ENCODE measurements at regions not wholly inside any gene's neighbourhood (a gene's known extent, or its start where the extent isn't known, plus 50 kb on each side); places are given as distances from the start of the nearest gene placed in this dataset.

DNA sequence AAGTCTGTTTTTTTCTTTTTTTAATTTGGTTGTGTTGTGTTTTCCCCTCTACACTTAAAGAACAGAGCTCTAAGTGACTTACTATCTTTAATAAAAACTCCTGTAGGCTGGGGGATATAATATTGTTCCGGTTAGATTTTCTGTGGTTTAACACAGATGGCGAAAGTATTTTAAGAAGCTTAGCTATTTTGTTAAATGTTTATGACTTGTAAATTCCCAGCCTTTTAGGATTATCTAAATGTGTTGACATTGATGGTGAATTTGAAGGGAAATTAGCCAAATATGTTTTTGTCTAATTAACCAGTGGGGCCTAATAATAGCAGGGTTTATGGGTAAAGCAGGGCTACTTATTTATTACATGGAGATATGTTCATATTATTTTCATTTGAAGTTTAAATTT is 538.5 kb downstream of the INHBA start:
- Histone ChIP-seq H2AFZ (ENCODE audit: control insufficient read depth, low read depth, low read length) (no peak overlapping the region), H3K4me2 (ENCODE audit: control insufficient read depth, insufficient read depth) (no peak overlapping the region), H3K36me3 (ENCODE audit: control insufficient read depth in 2 of 2, insufficient read depth in 2 of 2, low read length in 1 of 2) (no peaks in the 10 kb centered on the region), H3K27me3 (replicated peaks in 1 of 2; ENCODE audit: control insufficient read depth in 2 of 2, insufficient read depth in 2 of 2, low read length in 1 of 2) (no peaks in the 10 kb centered on the region), H3K4me3 (no peak overlapping the region), H4K20me1 (ENCODE audit: control insufficient read depth, insufficient read depth) (no peaks in the 10 kb centered on the region), H3K9me3 (replicated peaks; ENCODE audit: control insufficient read depth, insufficient read depth, low read length) (no peaks in the 10 kb centered on the region; the same call in 2 of the 3 replicates), H3K79me2 (ENCODE audit: control insufficient read depth, insufficient read depth, low read length) (no peaks in the 10 kb centered on the region), H3K4me1 (ENCODE audit: control insufficient read depth, insufficient read depth, low read length) (no peaks in the 10 kb centered on the region), H3K9ac (ENCODE audit: control insufficient read depth, insufficient read depth, low read length) (no peak overlapping the region), H3K27ac (ENCODE audit: control insufficient read depth, insufficient read depth) (no peak overlapping the region)
- CTCF ChIA-PET = interaction anchor here (1.0 kb wide), 1 partner anchor 13 kb away, joined by 3 read pairs; no protein-coding TSS in a partner anchor
- BruUV-seq (replicated peaks) = no TSS peak
- RAD21 ChIA-PET (ENCODE audit: unreplicated experiment) = no interaction called here
- SMC1A ChIA-PET (ENCODE audit: uncharacterized antibody, unreplicated experiment) = interaction anchor here (1.8 kb wide), 1 partner anchor 14 kb away, joined by 4 read pairs; no protein-coding TSS in a partner anchor
- POLR2A ChIA-PET = no interaction called here
- no peak for TF ChIP-seq CBX5 (IDR thresholded peaks at IDR 0.05; ENCODE audit: low read depth)
- DNase-seq (ENCODE audit: low read depth, low spot score) (no peak), ATAC-seq (no peak), FAIRE-seq (no peak)
- 26% methylated on average over 2 of the region's 2 CpGs for WGBS (ENCODE audit: insufficient coverage, insufficient replicate concordance, low lambda C conversion rate, missing lambda C conversion rate)
- in situ Hi-C loops (cut with MboI) (no loop called here), intact Hi-C loops (cut with micrococcal nuclease; ENCODE audit: unreplicated experiment) (no loop called here)

DNA sequence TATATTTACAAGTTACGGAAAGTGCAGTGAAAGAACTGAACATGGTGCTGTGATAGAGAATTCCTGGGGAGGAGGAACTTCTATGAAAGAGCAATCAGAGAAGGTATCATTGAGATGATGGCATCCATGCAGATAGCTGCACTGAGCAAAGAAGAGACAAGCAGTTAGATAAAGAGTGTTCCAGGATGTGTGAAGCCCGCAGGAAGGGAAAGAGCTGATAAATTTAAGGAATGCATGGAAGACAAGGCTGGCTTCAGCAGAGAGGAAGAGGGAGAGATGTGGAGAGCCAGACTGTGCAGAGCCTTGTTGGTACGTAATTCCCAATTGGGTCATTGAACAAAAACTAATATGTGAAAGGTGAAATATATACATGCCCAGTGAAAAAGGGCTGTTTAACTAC is 538.9 kb downstream of the INHBA start:
- in situ Hi-C loops (cut with MboI) (no loop called here), intact Hi-C loops (cut with micrococcal nuclease; ENCODE audit: unreplicated experiment) (no loop called here)
- Histone ChIP-seq H3K4me3 (no peak overlapping the region), H2AFZ (ENCODE audit: control insufficient read depth, low read depth, low read length) (no peak overlapping the region), H3K79me2 (ENCODE audit: control insufficient read depth, insufficient read depth, low read length) (no peaks in the 10 kb centered on the region), H3K9ac (ENCODE audit: control insufficient read depth, insufficient read depth, low read length) (no peak overlapping the region), H3K9me3 (replicated peaks; ENCODE audit: control insufficient read depth, insufficient read depth, low read length) (no peaks in the 10 kb centered on the region; the same call in 2 of the 3 replicates), H4K20me1 (ENCODE audit: control insufficient read depth, insufficient read depth) (no peaks in the 10 kb centered on the region), H3K36me3 (ENCODE audit: control insufficient read depth in 2 of 2, insufficient read depth in 2 of 2, low read length in 1 of 2) (no peaks in the 10 kb centered on the region), H3K4me1 (ENCODE audit: control insufficient read depth, insufficient read depth, low read length) (no peaks in the 10 kb centered on the region), H3K4me2 (ENCODE audit: control insufficient read depth, insufficient read depth) (no peak overlapping the region), H3K27me3 (replicated peaks in 1 of 2; ENCODE audit: control insufficient read depth in 2 of 2, insufficient read depth in 2 of 2, low read length in 1 of 2) (no peaks in the 10 kb centered on the region), H3K27ac (ENCODE audit: control insufficient read depth, insufficient read depth) (no peak overlapping the region)
- POLR2A ChIA-PET = no interaction called here
- DNase-seq (ENCODE audit: low read depth, low spot score) (no peak), FAIRE-seq (no peak), ATAC-seq (no peak)
- 73% methylated on average over 3 of the region's 3 CpGs for WGBS (ENCODE audit: insufficient coverage, insufficient replicate concordance, low lambda C conversion rate, missing lambda C conversion rate)
- BruUV-seq (replicated peaks) = no TSS peak
- RAD21 ChIA-PET (ENCODE audit: unreplicated experiment) = no interaction called here
- CTCF ChIA-PET = interaction anchor here (1.0 kb wide), 1 partner anchor 14 kb away, joined by 3 read pairs; no protein-coding TSS in a partner anchor
- SMC1A ChIA-PET (ENCODE audit: uncharacterized antibody, unreplicated experiment) = interaction anchor here (1.8 kb wide), 1 partner anchor 14 kb away, joined by 4 read pairs; no protein-coding TSS in a partner anchor
- no peak for TF ChIP-seq ATF3 (IDR thresholded peaks at IDR 0.05; ENCODE audit: borderline replicate concordance, extremely low read depth, low read depth, low read length)
- TF ChIP-seq RB1 (IDR thresholded peaks at IDR 0.05; ENCODE audit: borderline replicate concordance) = no peak
- no peak for TF ChIP-seq HCFC1 (IDR thresholded peaks at IDR 0.05; ENCODE audit: low read length)

Data from GM12878 (cell line).